Uterus (tissue), 3 donors: ENCODE measurements at regions not wholly inside any gene's neighbourhood (a gene's known extent, or its start where the extent isn't known, plus 50 kb on each side); places are given as distances from the start of the nearest gene placed in this dataset.

Experiments used
- DNase-seq, 2 donors: peaks; one replicate each; pipeline ENCODE4 v3.0.0-alpha.2; 2019 to 2020
- H3K27ac ChIP-seq, 2 donors: fragments of 200-600 bp; sonication (generic); 1 replicate in 1 of 2; 2 replicates in 1 of 2; pipeline ENCODE4 v1.5.1; 2016 to 2018
- H3K27me3 ChIP-seq, 2 donors: fragments of 200-600 bp; sonication (generic); one replicate each; pipeline ENCODE4 v1.5.1; 2018 to 2019; ENCODE audit warnings: control low read depth in 1 of 2
- H3K36me3 ChIP-seq, 2 donors: fragments of 200-600 bp; sonication (generic); one replicate each; pipeline ENCODE4 v1.5.1; 2019; ENCODE audit warnings: control low read depth in 1 of 2
- H3K4me1 ChIP-seq, 2 donors: fragments of 200-600 bp; sonication (generic); one replicate each; pipeline ENCODE4 v1.5.1; 2018 to 2019; ENCODE audit warnings: control low read depth in 1 of 2
- H3K4me3 ChIP-seq, 2 donors: fragments of 200-600 bp; sonication (generic); 1 replicate in 1 of 2; 2 replicates in 1 of 2; pipeline ENCODE4 v1.5.1; 2018 to 2019; ENCODE audit warnings: mild to moderate bottlenecking in 1 of 2
- H3K9me3 ChIP-seq, 2 donors: fragments of 200-600 bp; sonication (generic); one replicate each; pipeline ENCODE4 v1.5.1; 2019; ENCODE audit warnings: control low read depth in 1 of 2
- CTCF ChIP-seq, 4 experiments: fragments of 200-600 bp in 2 of 4; fragments of 450-650 bp in 2 of 4; sonication (generic) in 2 of 4; IDR thresholded peaks; one replicate each; pipeline ENCODE4 v1.5.1; 2016 to 2019; ENCODE audit warnings: antibody characterized with exemption in 4 of 4, mild to moderate bottlenecking in 2 of 4, moderate library complexity in 1 of 4
- POLR2A ChIP-seq, 2 donors: fragments of 450-650 bp; IDR thresholded peaks; one replicate each; pipeline ENCODE4 v1.6.1; 2016; ENCODE audit warnings: antibody characterized with exemption in 2 of 2, mild to moderate bottlenecking in 1 of 2, moderate library complexity in 1 of 2
- intact Hi-C: fragments of 100-400 bp; cut with DNase I; formaldehyde crosslinking; loops from one replicate; pipeline ENCODE4 v1.15.1; 2023; ENCODE audit warnings: low total_unique reads
- donor health status: DM: yes; HTN: yes; CAD: no.

- H3K4me3 ChIP-seq = no peak overlapping the region
- H3K36me3 ChIP-seq = no peaks in the 10 kb centered on the region
- intact Hi-C loops = no loop called here
- TF ChIP-seq CTCF (IDR thresholded peaks at IDR 0.05) (no peak), POLR2A (IDR thresholded peaks at IDR 0.05) (no peak)
- H3K27ac ChIP-seq = no peak overlapping the region
- H3K27me3 ChIP-seq = no peaks in the 10 kb centered on the region
- no peak for DNase-seq
- no peaks in the 10 kb centered on the region for H3K9me3 ChIP-seq
- H3K4me1 ChIP-seq = no peaks in the 10 kb centered on the region
Observed at GRCh38 chr20:23162887-23163286, 76.8 kb upstream of the CD93 start.

GRCh38 chr20:23161968-23162696 lies 76.0 kb upstream of the CD93 start:
- H3K4me1 ChIP-seq = no peaks in the 10 kb centered on the region
- intact Hi-C loops = no loop called here
- H3K27me3 ChIP-seq = no peaks in the 10 kb centered on the region
- peak overlapping the region in 1 of 2 donors; percentile 27 for H3K27ac ChIP-seq
- TF ChIP-seq CTCF (IDR thresholded peaks at IDR 0.05) (no peak), POLR2A (IDR thresholded peaks at IDR 0.05) (no peak)
- DNase-seq = peak; percentile 43 to 67
- no peaks in the 10 kb centered on the region for H3K9me3 ChIP-seq
- H3K4me3 ChIP-seq = no peak overlapping the region
- no peaks in the 10 kb centered on the region for H3K36me3 ChIP-seq

GRCh38 chr20:23161244-23161891 lies 75.2 kb upstream of the CD93 start:
- no peaks in the 10 kb centered on the region for H3K36me3 ChIP-seq
- H3K27ac ChIP-seq = peak overlapping the region in 1 of 2 donors; percentile 28
- intact Hi-C loops = no loop called here
- TF ChIP-seq POLR2A (IDR thresholded peaks at IDR 0.05) (no peak), CTCF (IDR thresholded peaks at IDR 0.05) (no peak)
- H3K4me3 ChIP-seq = no peak overlapping the region
- DNase-seq = peak in 1 of 2 donors; percentile 11
- no peaks in the 10 kb centered on the region for H3K4me1 ChIP-seq
- no peaks in the 10 kb centered on the region for H3K27me3 ChIP-seq
- H3K9me3 ChIP-seq = no peaks in the 10 kb centered on the region

- Histone ChIP-seq H3K9me3 (no peaks in the 10 kb centered on the region), H3K4me1 (no peaks in the 10 kb centered on the region), H3K27me3 (no peaks in the 10 kb centered on the region), H3K27ac (peak overlapping the region in 1 of 2 donors; percentile 39), H3K36me3 (no peaks in the 10 kb centered on the region), H3K4me3 (no peak overlapping the region)
- intact Hi-C loops = no loop called here
- no peak for TF ChIP-seq POLR2A (IDR thresholded peaks at IDR 0.05)
- TF ChIP-seq CTCF (IDR thresholded peaks at IDR 0.05) = no peak
- DNase-seq = no peak
Observed at GRCh38 chr20:23160536-23161243, 74.6 kb upstream of the CD93 start.

GRCh38 chr20:23159947-23160318 lies 73.8 kb upstream of the CD93 start:
- DNase-seq = no peak
- no peaks in the 10 kb centered on the region for H3K27me3 ChIP-seq
- H3K4me1 ChIP-seq = no peaks in the 10 kb centered on the region
- no peak for TF ChIP-seq CTCF (IDR thresholded peaks at IDR 0.05)
- no peak for TF ChIP-seq POLR2A (IDR thresholded peaks at IDR 0.05)
- intact Hi-C loops = no loop called here
- peak overlapping the region in 1 of 2 donors; percentile 41 for H3K27ac ChIP-seq
- no peaks in the 10 kb centered on the region for H3K9me3 ChIP-seq
- H3K4me3 ChIP-seq = no peak overlapping the region
- H3K36me3 ChIP-seq = no peaks in the 10 kb centered on the region
